Karpas-422 (cell line): ENCODE measurements at regions not wholly inside any gene's neighbourhood (a gene's known extent, or its start where the extent isn't known, plus 50 kb on each side); places are given as distances from the start of the nearest gene placed in this dataset.
A peak's percentile ranks its signal among the peaks of the same experiment; 100 is the strongest.

Experiments
- DNase-seq: peaks from one replicate; pipeline ENCODE4 v3.0.0-alpha.2; 2015
- H2AFZ ChIP-seq: fragments of 200-600 bp; sonication (generic); 2 replicates; pipeline ENCODE4 v1.6.1; 2014; ENCODE audit warnings: antibody characterized with exemption, low read length, mixed read lengths
- H3K27ac ChIP-seq: fragments of 200-600 bp; sonication (generic); 2 replicates; pipeline ENCODE4 v1.5.1; 2014; ENCODE audit warnings: mild to moderate bottlenecking, low read length, moderate library complexity
- H3K27me3 ChIP-seq: fragments of 200-600 bp; sonication (generic); 2 replicates; pipeline ENCODE4 v1.6.1; 2014; ENCODE audit warnings: low read length, mixed read lengths
- H3K36me3 ChIP-seq: fragments of 200-600 bp; sonication (generic); 2 replicates; pipeline ENCODE4 v1.6.1; 2014; ENCODE audit warnings: low read length, mixed read lengths; ENCODE audit not compliant: insufficient read depth
- H3K4me1 ChIP-seq: fragments of 200-600 bp; sonication (generic); 2 replicates; pipeline ENCODE4 v1.6.1; 2014; ENCODE audit warnings: mild to moderate bottlenecking, low read length, mixed read lengths
- H3K4me2 ChIP-seq: fragments of 200-600 bp; sonication (generic); 2 replicates; pipeline ENCODE4 v1.6.1; 2014; ENCODE audit warnings: low read length, low read depth, mild to moderate bottlenecking; ENCODE audit not compliant: poor library complexity, severe bottlenecking
- H3K4me3 ChIP-seq: fragments of 200-600 bp; sonication (generic); 2 replicates; pipeline ENCODE4 v1.5.1; 2014; ENCODE audit warnings: mild to moderate bottlenecking, antibody characterized with exemption, low read length, mixed read lengths
- H3K79me2 ChIP-seq: fragments of 200-600 bp; sonication (generic); 2 replicates; pipeline ENCODE4 v1.6.1; 2014; ENCODE audit warnings: mild to moderate bottlenecking, low read length, mixed read lengths
- H3K9ac ChIP-seq: fragments of 200-600 bp; sonication (generic); 2 replicates; pipeline ENCODE4 v1.6.0; 2014; ENCODE audit warnings: low read length
- H3K9me2 ChIP-seq: fragments of 200-600 bp; sonication (generic), shearing (Covaris generic); replicated peaks from 2 replicates; pipeline ENCODE4 v1.6.0; 2014; ENCODE audit warnings: mild to moderate bottlenecking, low read length, moderate library complexity; ENCODE audit not compliant: insufficient read depth
- H3K9me3 ChIP-seq: fragments of 300-700, 200-600 bp; sonication (generic); 2 replicates; pipeline ENCODE4 v1.6.1; 2014; ENCODE audit warnings: low read length, mixed read lengths
- H4K20me1 ChIP-seq: fragments of 200-600 bp; sonication (generic); 2 replicates; pipeline ENCODE4 v1.6.1; 2014; ENCODE audit warnings: mild to moderate bottlenecking, antibody characterized with exemption, low read length, low read depth; ENCODE audit not compliant: insufficient read depth

- Histone ChIP-seq H3K4me1 (no peaks in the 10 kb centered on the region), H3K4me2 (no peak overlapping the region), H3K9me3 (no peaks in the 10 kb centered on the region), H3K79me2 (no peaks in the 10 kb centered on the region), H2AFZ (no peak overlapping the region), H3K9me2 (no peaks in the 10 kb centered on the region), H3K9ac (no peak overlapping the region), H3K27ac (no peak overlapping the region), H3K4me3 (no peak overlapping the region), H4K20me1 (no peaks in the 10 kb centered on the region), H3K27me3 (no peaks in the 10 kb centered on the region), H3K36me3 (no peaks in the 10 kb centered on the region)
- no peak for DNase-seq
Measured at GRCh38 chr6:15058200-15059061, 187.4 kb upstream of the JARID2 start.

GRCh38 chr6:15061180-15061641 lies 184.7 kb upstream of the JARID2 start:
- Histone ChIP-seq H2AFZ (no peak overlapping the region), H3K27ac (no peak overlapping the region), H3K36me3 (no peaks in the 10 kb centered on the region), H3K4me2 (no peak overlapping the region), H3K9me2 (no peaks in the 10 kb centered on the region), H4K20me1 (no peaks in the 10 kb centered on the region), H3K9me3 (no peaks in the 10 kb centered on the region), H3K79me2 (no peaks in the 10 kb centered on the region), H3K4me1 (no peaks in the 10 kb centered on the region), H3K4me3 (no peak overlapping the region), H3K9ac (no peak overlapping the region), H3K27me3 (no peaks in the 10 kb centered on the region)
- DNase-seq: no peak

GRCh38 chr6:15061908-15062515 lies 183.9 kb upstream of the JARID2 start:
- H3K9me3 ChIP-seq: no peaks in the 10 kb centered on the region
- no peak overlapping the region for H3K27ac ChIP-seq
- no peaks in the 10 kb centered on the region for H3K27me3 ChIP-seq
- no peaks in the 10 kb centered on the region for H3K79me2 ChIP-seq
- no peak overlapping the region for H3K4me2 ChIP-seq
- no peak overlapping the region for H3K9ac ChIP-seq
- H3K4me3 ChIP-seq: no peak overlapping the region
- no peak for DNase-seq
- H3K4me1 ChIP-seq: no peaks in the 10 kb centered on the region
- H3K36me3 ChIP-seq: no peaks in the 10 kb centered on the region
- H4K20me1 ChIP-seq: no peaks in the 10 kb centered on the region
- no peak overlapping the region for H2AFZ ChIP-seq
- no peaks in the 10 kb centered on the region for H3K9me2 ChIP-seq

- no peaks in the 10 kb centered on the region for H3K79me2 ChIP-seq
- H2AFZ ChIP-seq: no peak overlapping the region
- no peaks in the 10 kb centered on the region for H3K9me3 ChIP-seq
- no peaks in the 10 kb centered on the region for H3K4me1 ChIP-seq
- H4K20me1 ChIP-seq: no peaks in the 10 kb centered on the region
- no peak overlapping the region for H3K9ac ChIP-seq
- DNase-seq: no peak
- no peak overlapping the region for H3K27ac ChIP-seq
- no peaks in the 10 kb centered on the region for H3K9me2 ChIP-seq
- H3K4me2 ChIP-seq: no peak overlapping the region
- H3K4me3 ChIP-seq: no peak overlapping the region
- no peaks in the 10 kb centered on the region for H3K36me3 ChIP-seq
- H3K27me3 ChIP-seq: no peaks in the 10 kb centered on the region
Measured at GRCh38 chr6:15062516-15063252, 183.2 kb upstream of the JARID2 start.

GRCh38 chr6:15063253-15063853 lies 182.5 kb upstream of the JARID2 start:
- no peaks in the 10 kb centered on the region for H4K20me1 ChIP-seq
- DNase-seq: peak; percentile 43
- no peak overlapping the region for H3K9ac ChIP-seq

GRCh38 chr6:15065261-15065989 lies 180.4 kb upstream of the JARID2 start:
- H3K9me3 ChIP-seq: no peaks in the 10 kb centered on the region
- H3K27me3 ChIP-seq: no peaks in the 10 kb centered on the region
- H3K4me1 ChIP-seq: no peaks in the 10 kb centered on the region
- H3K4me3 ChIP-seq: no peak overlapping the region
- H3K27ac ChIP-seq: no peak overlapping the region
- H3K9ac ChIP-seq: no peak overlapping the region
- no peaks in the 10 kb centered on the region for H3K9me2 ChIP-seq
- DNase-seq: no peak
- H2AFZ ChIP-seq: no peak overlapping the region
- H3K36me3 ChIP-seq: no peaks in the 10 kb centered on the region
- H3K79me2 ChIP-seq: no peaks in the 10 kb centered on the region
- no peaks in the 10 kb centered on the region for H4K20me1 ChIP-seq
- H3K4me2 ChIP-seq: no peak overlapping the region

More at GRCh38 chr6:15063253-15063853, 182.5 kb upstream of the JARID2 start:
- Histone ChIP-seq H3K9me3 (no peaks in the 10 kb centered on the region), H3K9me2 (no peaks in the 10 kb centered on the region), H3K4me3 (no peak overlapping the region), H2AFZ (no peak overlapping the region), H3K27me3 (no peaks in the 10 kb centered on the region), H3K36me3 (no peaks in the 10 kb centered on the region), H3K27ac (no peak overlapping the region), H3K4me2 (no peak overlapping the region), H3K79me2 (no peaks in the 10 kb centered on the region), H3K4me1 (no peaks in the 10 kb centered on the region)

- no peaks in the 10 kb centered on the region for H3K9me3 ChIP-seq
- no peak overlapping the region for H3K4me2 ChIP-seq
- no peaks in the 10 kb centered on the region for H3K9me2 ChIP-seq
- no peak overlapping the region for H2AFZ ChIP-seq
- no peaks in the 10 kb centered on the region for H3K27me3 ChIP-seq
- H3K36me3 ChIP-seq: no peaks in the 10 kb centered on the region
- no peaks in the 10 kb centered on the region for H3K4me1 ChIP-seq
- DNase-seq: no peak
- H4K20me1 ChIP-seq: no peaks in the 10 kb centered on the region
- no peak overlapping the region for H3K9ac ChIP-seq
- no peak overlapping the region for H3K27ac ChIP-seq
- no peak overlapping the region for H3K4me3 ChIP-seq
- H3K79me2 ChIP-seq: no peaks in the 10 kb centered on the region
Measured at GRCh38 chr6:15066089-15066758, 179.6 kb upstream of the JARID2 start.
